ENCODE measurements at regions not wholly inside any gene's neighbourhood (a gene's known extent, or its start where the extent isn't known, plus 50 kb on each side); places are given as distances from the start of the nearest gene placed in this dataset.

- no peak overlapping the region for H3K4me2 ChIP-seq
- FAIRE-seq (no peak), DNase-seq (ENCODE audit: low read depth in 1 of 2, low spot score in 1 of 2) (no peak), ATAC-seq (no peak)
- ChIA-PET CTCF (interaction anchor here (1.0 to 2.1 kb wide), 5 partner anchors 10 to 524 kb away, joined by 3 to 6 read pairs (median 4); partner anchors contain the start of gene ACKR3), POLR2A (no interaction called here)
- peaks cover 14% of the 10 kb centered on the region; the same call in 2 of the 3 replicates for H3K9me3 ChIP-seq
- H3K4me3 ChIP-seq = no peak overlapping the region
- TF ChIP-seq FOXS1 (CRISPR knock-in tag; IDR thresholded peaks at IDR 0.05) (no peak), ZNF302 (CRISPR knock-in tag; IDR thresholded peaks at IDR 0.05) (no peak), EHF (CRISPR knock-in tag; IDR thresholded peaks at IDR 0.05) (no peak), KDM1A (IDR thresholded peaks at IDR 0.05; ENCODE audit: low read depth) (no peak), ZFP36 (IDR thresholded peaks at IDR 0.05; ENCODE audit: borderline replicate concordance, partially characterized antibody) (no peak), FOSB (CRISPR knock-in tag; IDR thresholded peaks at IDR 0.05) (no peak), NPAS2 (CRISPR knock-in tag; IDR thresholded peaks at IDR 0.05; ENCODE audit: borderline replicate concordance) (no peak), ZSCAN20 (CRISPR knock-in tag; IDR thresholded peaks at IDR 0.05) (no peak), ATOH8 (CRISPR knock-in tag; IDR thresholded peaks at IDR 0.05; ENCODE audit: low read depth) (no peak), MAX (IDR thresholded peaks at IDR 0.05) (no peak)
- H3K4me1 ChIP-seq = no peaks in the 10 kb centered on the region
- WGBS (ENCODE audit: missing lambda C conversion rate) = 47% methylated on average over 12 of the region's 13 CpGs
- no peak overlapping the region for H3K27ac ChIP-seq
These were observed 66.0 kb upstream of the ACKR3 start for GRCh38 chr2:236503583-236503982.

- Histone ChIP-seq H3K9me3 (peaks cover 14% of the 10 kb centered on the region; the same call in 2 of the 3 replicates), H3K4me2 (no peak overlapping the region), H3K4me3 (no peak overlapping the region), H3K27ac (no peak overlapping the region), H3K4me1 (no peaks in the 10 kb centered on the region)
- TF ChIP-seq EHMT2 (IDR thresholded peaks at IDR 0.05; ENCODE audit: low read depth) (no peak), MYC (IDR thresholded peaks at IDR 0.05; ENCODE audit: borderline replicate concordance, low read length) (no peak), FOXS1 (CRISPR knock-in tag; IDR thresholded peaks at IDR 0.05) (no peak), POLR2A (IDR thresholded peaks at IDR 0.05; ENCODE audit: low read length) (no peak), EHF (CRISPR knock-in tag; IDR thresholded peaks at IDR 0.05) (no peak), CTCF (IDR thresholded peaks at IDR 0.05) (no peak), FOSL2 (IDR thresholded peaks at IDR 0.05) (no peak), FOSL2 (CRISPR knock-in tag; IDR thresholded peaks at IDR 0.05) (no peak), MAZ (IDR thresholded peaks at IDR 0.05; ENCODE audit: borderline replicate concordance, low read depth, low read length) (no peak), ZNF302 (CRISPR knock-in tag; IDR thresholded peaks at IDR 0.05) (no peak), EP300 (IDR thresholded peaks at IDR 0.05) (no peak), ATOH8 (CRISPR knock-in tag; IDR thresholded peaks at IDR 0.05; ENCODE audit: low read depth) (no peak), CHD2 (IDR thresholded peaks at IDR 0.05; ENCODE audit: low read length, partially characterized antibody) (no peak), KDM1A (IDR thresholded peaks at IDR 0.05; ENCODE audit: low read depth) (no peak), JUN (IDR thresholded peaks at IDR 0.05) (no peak), HOXB13 (CRISPR knock-in tag; IDR thresholded peaks at IDR 0.05; ENCODE audit: low read depth) (no peak), ZSCAN20 (CRISPR knock-in tag; IDR thresholded peaks at IDR 0.05) (no peak)
- ChIA-PET CTCF (no interaction called here), POLR2A (no interaction called here)
- WGBS (ENCODE audit: missing lambda C conversion rate) = 26% methylated on average over 3 of the region's 3 CpGs
- FAIRE-seq = no peak
- no peak for DNase-seq (ENCODE audit: low read depth in 1 of 2, low spot score in 1 of 2)
- no peak for ATAC-seq
These were observed 64.6 kb upstream of the ACKR3 start for GRCh38 chr2:236505041-236505440.

GRCh38 chr2:236505648-236506047 lies 64.0 kb upstream of the ACKR3 start:
- ATAC-seq (no peak), FAIRE-seq (no peak), DNase-seq (ENCODE audit: low read depth in 1 of 2, low spot score in 1 of 2) (no peak)
- Histone ChIP-seq H3K9me3 (peaks cover 14% of the 10 kb centered on the region; the same call in 2 of the 3 replicates), H3K4me1 (no peaks in the 10 kb centered on the region), H3K27ac (no peak overlapping the region), H3K4me2 (no peak overlapping the region), H3K4me3 (no peak overlapping the region)
- ChIA-PET CTCF (no interaction called here), POLR2A (no interaction called here)
- 3% methylated on average over 2 of the region's 2 CpGs for WGBS (ENCODE audit: missing lambda C conversion rate)
- TF ChIP-seq KDM5A (IDR thresholded peaks at IDR 0.05) = no peak
- no peak for TF ChIP-seq ZNF302 (CRISPR knock-in tag; IDR thresholded peaks at IDR 0.05)
- no peak for TF ChIP-seq POLR2A (IDR thresholded peaks at IDR 0.05; ENCODE audit: low read length)
- no peak for TF ChIP-seq MAZ (IDR thresholded peaks at IDR 0.05; ENCODE audit: borderline replicate concordance, low read depth, low read length)
- no peak for TF ChIP-seq BHLHE40 (IDR thresholded peaks at IDR 0.05; ENCODE audit: low read depth, low read length)
- no peak for TF ChIP-seq MAX (IDR thresholded peaks at IDR 0.05)
- TF ChIP-seq FOXS1 (CRISPR knock-in tag; IDR thresholded peaks at IDR 0.05) = no peak
- no peak for TF ChIP-seq REST (IDR thresholded peaks at IDR 0.05)
- TF ChIP-seq USF2 (IDR thresholded peaks at IDR 0.05) = no peak
- TF ChIP-seq FOSB (CRISPR knock-in tag; IDR thresholded peaks at IDR 0.05) = no peak
- no peak for TF ChIP-seq ZFP36 (IDR thresholded peaks at IDR 0.05; ENCODE audit: borderline replicate concordance, partially characterized antibody)
- TF ChIP-seq EP300 (IDR thresholded peaks at IDR 0.05) = no peak
